K562 (cell line): ENCODE measurements at regions not wholly inside any gene's neighbourhood (a gene's known extent, or its start where the extent isn't known, plus 50 kb on each side); places are given as distances from the start of the nearest gene placed in this dataset.

Experiments
- CTCF ChIP-seq, 3 experiments: IDR thresholded peaks in 2 of 3; conservative IDR thresholded peaks in 1 of 3; 2 replicates each; pipeline ENCODE4 v1.5.1; 2011 to 2012; ENCODE audit warnings: low read length in 3 of 3, mild to moderate bottlenecking in 3 of 3, control low read depth in 2 of 3, improper control_type of control experiment in 1 of 3, inconsistent platforms in 1 of 3, low read depth in 1 of 3, mixed read lengths in 1 of 3, moderate library complexity in 1 of 3; ENCODE audit not compliant: insufficient read depth in 2 of 3
- ESRRB ChIP-seq: fragments of 250-450 bp; sonication (Bioruptor Pico); IDR thresholded peaks from 2 replicates; pipeline ENCODE4 v1.5.0; 2020; ENCODE audit warnings: mild to moderate bottlenecking, moderate library complexity, borderline replicate concordance
- FOXM1 ChIP-seq, 2 experiments: fragments of 450-650 bp in 1 of 2; sonication (generic) in 1 of 2; formaldehyde crosslinking in 1 of 2; IDR thresholded peaks; 2 replicates each; pipeline versions ENCODE4 v1.6.1 to v1.9.0; 2017 to 2022; ENCODE audit warnings: low read depth in 2 of 2, mild to moderate bottlenecking in 2 of 2, missing genetic modification reagents in 1 of 2, moderate library complexity in 1 of 2
- LEF1 ChIP-seq: fragments of 450-650 bp; IDR thresholded peaks from 2 replicates; pipeline ENCODE4 v1.6.1; 2016; ENCODE audit warnings: mild to moderate bottlenecking
- PHF20 ChIP-seq: fragments of 450-650 bp; IDR thresholded peaks from 2 replicates; pipeline ENCODE4 v1.6.1; 2018; ENCODE audit not compliant: partially characterized antibody
- POLR2A ChIP-seq: fragments of 450-650 bp; conservative IDR thresholded peaks from 2 replicates; pipeline ENCODE4 v1.6.1; 2016
- SAP30 ChIP-seq: fragments of 200-600 bp; sonication (generic); IDR thresholded peaks from 2 replicates; pipeline ENCODE4 v1.6.1; 2012; ENCODE audit warnings: borderline replicate concordance, low read depth, mild to moderate bottlenecking, moderate library complexity, low read length, control low read depth, inconsistent platforms; ENCODE audit not compliant: insufficient read depth, poor library complexity, severe bottlenecking
- SRSF1 ChIP-seq: fragments of 200-400 bp; formaldehyde crosslinking; IDR thresholded peaks from 2 replicates; pipeline ENCODE4 v1.6.1; 2017; ENCODE audit warnings: mild to moderate bottlenecking, low read depth, low read length, moderate library complexity
- TAF1 ChIP-seq: IDR thresholded peaks from 2 replicates; pipeline ENCODE4 v1.6.1; 2011; ENCODE audit warnings: mild to moderate bottlenecking, low read length, moderate library complexity; ENCODE audit not compliant: insufficient read depth, control insufficient read depth, severe bottlenecking; ENCODE audit errors: extremely low read depth
- ZBTB26 ChIP-seq: fragments of 450-650 bp; formaldehyde crosslinking; IDR thresholded peaks from 2 replicates; pipeline ENCODE4 v1.4.0; 2022; ENCODE audit warnings: missing genetic modification characterization
- ZBTB8A ChIP-seq: fragments of 450-650 bp; IDR thresholded peaks from 2 replicates; pipeline ENCODE4 v1.6.1; 2018; ENCODE audit warnings: mild to moderate bottlenecking, moderate library complexity; ENCODE audit not compliant: partially characterized antibody
- TF ChIP-seq, protein P1 (sequence below): fragments of 250-450 bp; sonication (Bioruptor Pico); IDR thresholded peaks from 2 replicates; pipeline ENCODE4 v1.5.0; 2021
- TF ChIP-seq, protein P2 (sequence below): fragments of 450-650 bp; formaldehyde crosslinking; IDR thresholded peaks from 2 replicates; pipeline ENCODE4 v1.4.0; 2022; ENCODE audit warnings: mild to moderate bottlenecking, moderate library complexity
- TF ChIP-seq, protein P3 (sequence below): fragments of 450-650 bp; formaldehyde crosslinking; IDR thresholded peaks from 2 replicates; pipeline ENCODE4 v1.4.0; 2020; ENCODE audit warnings: mild to moderate bottlenecking

GRCh38 chr5:28329176-28329575, 1290.8 kb upstream of the CDH9 start:
- TF ChIP-seq LEF1, result no peak
- no peak for TF ChIP-seq ZBTB8A
- TF ChIP-seq SAP30, result no peak
- no peak for TF ChIP-seq POLR2A
- no peak for TF ChIP-seq TAF1
- TF ChIP-seq, protein P1, sequence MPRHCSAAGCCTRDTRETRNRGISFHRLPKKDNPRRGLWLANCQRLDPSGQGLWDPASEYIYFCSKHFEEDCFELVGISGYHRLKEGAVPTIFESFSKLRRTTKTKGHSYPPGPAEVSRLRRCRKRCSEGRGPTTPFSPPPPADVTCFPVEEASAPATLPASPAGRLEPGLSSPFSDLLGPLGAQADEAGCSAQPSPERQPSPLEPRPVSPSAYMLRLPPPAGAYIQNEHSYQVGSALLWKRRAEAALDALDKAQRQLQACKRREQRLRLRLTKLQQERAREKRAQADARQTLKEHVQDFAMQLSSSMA (CRISPR knock-in tag), result no peak
- no peak for TF ChIP-seq PHF20
- no peak for TF ChIP-seq ZBTB26 (CRISPR knock-in tag)
- TF ChIP-seq, protein P2, sequence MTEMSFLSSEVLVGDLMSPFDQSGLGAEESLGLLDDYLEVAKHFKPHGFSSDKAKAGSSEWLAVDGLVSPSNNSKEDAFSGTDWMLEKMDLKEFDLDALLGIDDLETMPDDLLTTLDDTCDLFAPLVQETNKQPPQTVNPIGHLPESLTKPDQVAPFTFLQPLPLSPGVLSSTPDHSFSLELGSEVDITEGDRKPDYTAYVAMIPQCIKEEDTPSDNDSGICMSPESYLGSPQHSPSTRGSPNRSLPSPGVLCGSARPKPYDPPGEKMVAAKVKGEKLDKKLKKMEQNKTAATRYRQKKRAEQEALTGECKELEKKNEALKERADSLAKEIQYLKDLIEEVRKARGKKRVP (CRISPR knock-in tag), result no peak
- no peak for TF ChIP-seq CTCF (IDR thresholded peaks at IDR 0.05 in 2 of 3, conservative IDR thresholded peaks at IDR 0.05 in 1 of 3; ENCODE audit: insufficient read depth in 2 of 3, low read depth in 1 of 3, low read length in 3 of 3)
- TF ChIP-seq SRSF1, result no peak
- TF ChIP-seq, protein P3, sequence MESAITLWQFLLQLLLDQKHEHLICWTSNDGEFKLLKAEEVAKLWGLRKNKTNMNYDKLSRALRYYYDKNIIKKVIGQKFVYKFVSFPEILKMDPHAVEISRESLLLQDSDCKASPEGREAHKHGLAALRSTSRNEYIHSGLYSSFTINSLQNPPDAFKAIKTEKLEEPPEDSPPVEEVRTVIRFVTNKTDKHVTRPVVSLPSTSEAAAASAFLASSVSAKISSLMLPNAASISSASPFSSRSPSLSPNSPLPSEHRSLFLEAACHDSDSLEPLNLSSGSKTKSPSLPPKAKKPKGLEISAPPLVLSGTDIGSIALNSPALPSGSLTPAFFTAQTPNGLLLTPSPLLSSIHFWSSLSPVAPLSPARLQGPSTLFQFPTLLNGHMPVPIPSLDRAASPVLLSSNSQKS (CRISPR knock-in tag), result no peak
- no peak for TF ChIP-seq FOXM1 (IDR thresholded peaks at IDR 0.05; ENCODE audit: low read depth)
- no peak for TF ChIP-seq FOXM1 (CRISPR knock-in tag; IDR thresholded peaks at IDR 0.05; ENCODE audit: low read depth)
- no peak for TF ChIP-seq ESRRB (CRISPR knock-in tag)
